ENCODE measurements at regions not wholly inside any gene's neighbourhood (a gene's known extent, or its start where the extent isn't known, plus 50 kb on each side); places are given as distances from the start of the nearest gene placed in this dataset.

DNA sequence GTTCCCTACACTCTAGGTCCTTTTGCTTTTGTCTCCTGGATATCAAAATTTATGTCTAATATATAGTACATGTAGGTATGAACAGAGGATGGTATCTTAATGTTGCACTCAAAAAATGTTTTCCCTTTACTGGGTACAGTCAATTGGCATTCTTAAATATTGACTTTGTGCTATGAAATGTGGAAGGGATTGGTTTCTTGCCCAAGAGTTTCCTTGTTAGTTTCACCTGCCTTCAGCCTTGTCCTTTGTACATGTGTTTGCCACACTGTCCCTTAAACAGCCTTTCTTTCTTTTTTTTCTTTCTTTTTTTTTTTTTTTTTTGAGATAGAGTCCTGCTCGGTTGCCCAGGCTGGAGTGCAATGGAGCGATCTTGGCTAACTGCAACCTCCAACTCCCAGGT, 287.1 kb downstream of the SQOR start:
- H3K4me3 ChIP-seq (ENCODE audit: low read depth, low read length), result no peak overlapping the region
- TF ChIP-seq POLR2A (IDR thresholded peaks at IDR 0.05; ENCODE audit: extremely low read depth, insufficient read length) (no peak), MAX (IDR thresholded peaks at IDR 0.05; ENCODE audit: low read depth, low read length) (no peak)
- no peak for DNase-seq (ENCODE audit: low read depth)

DNA sequence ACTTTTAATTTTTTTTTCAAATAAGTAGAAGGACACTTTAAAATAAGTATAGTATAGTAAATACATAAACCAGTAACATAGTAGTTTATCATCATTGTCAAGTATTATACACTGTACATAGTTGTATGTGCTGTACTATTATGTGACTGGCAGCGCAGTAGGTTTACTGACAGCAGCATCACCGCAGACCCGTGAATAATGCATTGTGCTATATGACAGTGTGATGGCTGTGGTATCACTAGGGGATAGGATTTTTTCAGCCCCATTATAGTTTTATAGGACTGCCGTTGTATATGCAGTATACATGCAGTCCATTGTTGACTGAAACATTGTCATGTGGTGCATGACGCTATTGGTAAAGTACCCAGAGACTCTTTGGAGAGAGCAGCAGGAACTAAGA, 306.5 kb downstream of the SQOR start:
- no peak for TF ChIP-seq POLR2A (IDR thresholded peaks at IDR 0.05; ENCODE audit: extremely low read depth, insufficient read length)
- no peak for TF ChIP-seq CTCF (IDR thresholded peaks at IDR 0.05; ENCODE audit: low read depth, low read length)
- TF ChIP-seq MYC (IDR thresholded peaks at IDR 0.05; ENCODE audit: low read depth, low read length), result no peak
- no peak for TF ChIP-seq MAX (IDR thresholded peaks at IDR 0.05; ENCODE audit: low read depth, low read length)
- no peak overlapping the region for H3K4me3 ChIP-seq (ENCODE audit: low read depth, low read length)
- no peak for DNase-seq (ENCODE audit: low read depth)

- TF ChIP-seq MYC (IDR thresholded peaks at IDR 0.05; ENCODE audit: low read depth, low read length) (no peak), POLR2A (IDR thresholded peaks at IDR 0.05; ENCODE audit: extremely low read depth, insufficient read length) (no peak), CTCF (IDR thresholded peaks at IDR 0.05; ENCODE audit: low read depth, low read length) (no peak), MAX (IDR thresholded peaks at IDR 0.05; ENCODE audit: low read depth, low read length) (no peak)
- DNase-seq (ENCODE audit: low read depth), result no peak
These were observed 308.4 kb downstream of the SQOR start for GRCh38 chr15:45943240-45943639.

DNA sequence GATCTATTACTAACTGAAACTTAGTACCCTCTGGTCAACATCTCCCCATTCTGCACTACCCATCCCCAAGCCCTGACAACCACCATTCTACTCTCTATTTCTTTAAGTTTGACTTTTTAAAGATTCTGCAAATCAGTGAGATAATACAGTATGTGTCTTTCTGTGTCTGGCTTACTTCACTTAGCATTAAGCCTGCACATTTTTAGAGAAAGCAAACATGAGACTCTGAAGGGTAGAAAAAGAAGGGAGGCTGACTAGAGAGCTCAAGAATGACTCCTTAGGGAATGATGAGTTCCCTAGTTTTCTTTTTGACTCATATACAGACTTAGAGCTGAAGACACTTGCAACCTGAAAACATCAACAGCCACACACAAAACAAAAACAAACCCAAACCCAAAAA, 311.3 kb downstream of the SQOR start:
- DNase-seq (ENCODE audit: low read depth), result no peak
- TF ChIP-seq CTCF (IDR thresholded peaks at IDR 0.05; ENCODE audit: low read depth, low read length) (no peak), MYC (IDR thresholded peaks at IDR 0.05; ENCODE audit: low read depth, low read length) (no peak), POLR2A (IDR thresholded peaks at IDR 0.05; ENCODE audit: extremely low read depth, insufficient read length) (no peak), MAX (IDR thresholded peaks at IDR 0.05; ENCODE audit: low read depth, low read length) (no peak)
- H3K4me3 ChIP-seq (ENCODE audit: low read depth, low read length), result no peak overlapping the region

More at GRCh38 chr15:45943240-45943639, 308.4 kb downstream of the SQOR start:
- no peak overlapping the region for H3K4me3 ChIP-seq (ENCODE audit: low read depth, low read length)

- no peak overlapping the region for H3K4me3 ChIP-seq (ENCODE audit: low read depth, low read length)
- no peak for DNase-seq (ENCODE audit: low read depth)
- TF ChIP-seq POLR2A (IDR thresholded peaks at IDR 0.05; ENCODE audit: extremely low read depth, insufficient read length), result no peak
- TF ChIP-seq MAX (IDR thresholded peaks at IDR 0.05; ENCODE audit: low read depth, low read length), result no peak
- no peak for TF ChIP-seq CTCF (IDR thresholded peaks at IDR 0.05; ENCODE audit: low read depth, low read length)
- TF ChIP-seq MYC (IDR thresholded peaks at IDR 0.05; ENCODE audit: low read depth, low read length), result no peak
These were observed 313.4 kb downstream of the SQOR start for GRCh38 chr15:45948181-45948621.

DNA sequence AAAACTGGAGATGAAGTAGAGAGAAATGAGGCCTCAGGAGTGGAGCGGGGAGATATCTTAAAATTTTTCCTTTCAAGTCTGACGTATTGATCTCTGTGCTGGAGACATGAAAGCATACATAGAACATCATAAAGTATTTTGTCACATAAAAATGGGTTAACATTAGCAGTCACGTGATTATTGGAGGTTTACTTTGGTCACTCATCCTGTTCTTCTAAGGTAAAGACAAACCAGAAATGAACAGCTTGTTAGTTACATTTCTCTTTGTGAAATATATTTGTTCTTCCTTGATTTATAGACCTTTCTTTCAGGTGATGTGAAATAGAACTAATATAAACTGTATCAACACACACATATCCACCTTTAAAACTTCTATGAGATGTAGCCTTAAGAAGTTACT, 324.1 kb downstream of the SQOR start:
- H3K4me3 ChIP-seq (ENCODE audit: low read depth, low read length), result no peak overlapping the region
- TF ChIP-seq MAX (IDR thresholded peaks at IDR 0.05; ENCODE audit: low read depth, low read length) (no peak), MYC (IDR thresholded peaks at IDR 0.05; ENCODE audit: low read depth, low read length) (no peak), POLR2A (IDR thresholded peaks at IDR 0.05; ENCODE audit: extremely low read depth, insufficient read length) (no peak), CTCF (IDR thresholded peaks at IDR 0.05; ENCODE audit: low read depth, low read length) (no peak)
- DNase-seq (ENCODE audit: low read depth), result no peak
